PC-3 (cell line): ENCODE measurements at regions not wholly inside any gene's neighbourhood (a gene's known extent, or its start where the extent isn't known, plus 50 kb on each side); places are given as distances from the start of the nearest gene placed in this dataset.

ENCODE experiments used
- ATAC-seq: fragments of 200-7000 bp; cut with Tn5 transposase; 2 replicates; pipeline ENCODE4 v1.9.1; 2020; ENCODE audit warnings: mild to moderate bottlenecking, moderate library complexity
- BruUV-seq: library from RNA; stranded (reverse); fragments of 400-500 nt; replicated peaks from 2 replicates; lab custom pipeline; 2021; lab: Mats Ljungman, UMichigan
- CTCF ChIA-PET: fragments of 300-600 bp; sonication (Branson Sonifier 250); formaldehyde crosslinking; loops from one replicate; lab custom pipeline; 2022; ENCODE audit warnings: antibody characterized with exemption; lab: Charles Lee
- POLR2A ChIA-PET: fragments of 300-600 bp; sonication (Branson Sonifier 250); formaldehyde crosslinking; loops from one replicate; lab custom pipeline; 2022; ENCODE audit warnings: antibody characterized with exemption; ENCODE audit not compliant: unreplicated experiment; lab: Charles Lee
- DNase-seq: peaks from one replicate; pipeline ENCODE4 v3.0.0-alpha.2; 2015
- H2AFZ ChIP-seq: fragments of 300-600 bp; sonication (generic); 2 replicates; pipeline ENCODE4 v1.6.0; 2016; ENCODE audit warnings: antibody characterized with exemption, low read length
- H3F3A ChIP-seq: fragments of 300-600 bp; sonication (generic); one replicate; pipeline ENCODE4 v1.6.0; 2017; ENCODE audit warnings: antibody characterized with exemption, low read length, control low read depth, mild to moderate bottlenecking; ENCODE audit not compliant: unreplicated experiment
- H3K27ac ChIP-seq: fragments of 300-600 bp; sonication (generic); 2 replicates; pipeline ENCODE4 v1.5.1; 2016; ENCODE audit warnings: mild to moderate bottlenecking, low read length
- H3K27me3 ChIP-seq: fragments of 300-600 bp; sonication (generic); 2 replicates; pipeline ENCODE4 v1.6.1; 2016; ENCODE audit warnings: low read length, mixed read lengths
- H3K36me3 ChIP-seq: fragments of 300-600 bp; sonication (generic); 2 replicates; pipeline ENCODE4 v1.6.1; 2016; ENCODE audit warnings: low read depth, mixed run types, low read length, mixed read lengths
- H3K4me1 ChIP-seq: fragments of 300-600 bp; sonication (generic); 2 replicates; pipeline ENCODE4 v1.5.1; 2016; ENCODE audit warnings: low read length; ENCODE audit not compliant: insufficient read depth
- H3K4me2 ChIP-seq: fragments of 300-600 bp; sonication (generic); 2 replicates; pipeline ENCODE4 v1.6.0; 2016; ENCODE audit warnings: low read length
- H3K4me3 ChIP-seq: fragments of 300-600 bp; sonication (generic); 2 replicates; pipeline ENCODE4 v1.5.1; 2016; ENCODE audit warnings: mild to moderate bottlenecking, low read length, mixed read lengths
- H3K79me2 ChIP-seq: fragments of 300-600 bp; sonication (generic); 2 replicates; pipeline ENCODE4 v1.6.1; 2017; ENCODE audit warnings: low read length, mixed read lengths
- H3K9ac ChIP-seq: fragments of 300-600 bp; sonication (generic); 2 replicates; pipeline ENCODE4 v1.6.0; 2016; ENCODE audit warnings: mild to moderate bottlenecking, low read length
- H3K9me2 ChIP-seq: fragments of 300-600 bp; sonication (generic); replicated peaks from 2 replicates; pipeline ENCODE4 v1.6.1; 2016; ENCODE audit warnings: mixed run types, low read length, mixed read lengths
- H3K9me3 ChIP-seq: fragments of 300-600 bp; sonication (generic); 2 replicates; pipeline ENCODE4 v1.6.1; 2016; ENCODE audit warnings: low read length, mixed read lengths
- H4K20me1 ChIP-seq: fragments of 300-600 bp; sonication (generic); 2 replicates; pipeline ENCODE4 v1.6.1; 2016; ENCODE audit warnings: low read length, mixed read lengths
- EZH2 ChIP-seq: fragments of 300-600 bp; sonication (generic); IDR thresholded peaks from one replicate; pipeline ENCODE4 v1.6.1; 2017; ENCODE audit warnings: antibody characterized with exemption, mild to moderate bottlenecking, low read length; ENCODE audit not compliant: unreplicated experiment
- EZH2phosphoT487 ChIP-seq: fragments of 300-600 bp; sonication (generic); IDR thresholded peaks from 2 replicates; pipeline ENCODE4 v1.6.1; 2018; ENCODE audit warnings: mild to moderate bottlenecking, antibody characterized with exemption, low read length, borderline replicate concordance
- intact Hi-C: fragments of 100-400 bp; cut with micrococcal nuclease; formaldehyde crosslinking; loops from 2 replicates; pipeline ENCODE4 v1.9.0; 2023
- TF ChIP-seq, protein P1 (sequence below): fragments of 300-600 bp; sonication (generic); conservative IDR thresholded peaks from 2 replicates; pipeline ENCODE4 v1.5.1; 2017; ENCODE audit warnings: antibody characterized with exemption, low read depth, mild to moderate bottlenecking, low read length

DNA sequence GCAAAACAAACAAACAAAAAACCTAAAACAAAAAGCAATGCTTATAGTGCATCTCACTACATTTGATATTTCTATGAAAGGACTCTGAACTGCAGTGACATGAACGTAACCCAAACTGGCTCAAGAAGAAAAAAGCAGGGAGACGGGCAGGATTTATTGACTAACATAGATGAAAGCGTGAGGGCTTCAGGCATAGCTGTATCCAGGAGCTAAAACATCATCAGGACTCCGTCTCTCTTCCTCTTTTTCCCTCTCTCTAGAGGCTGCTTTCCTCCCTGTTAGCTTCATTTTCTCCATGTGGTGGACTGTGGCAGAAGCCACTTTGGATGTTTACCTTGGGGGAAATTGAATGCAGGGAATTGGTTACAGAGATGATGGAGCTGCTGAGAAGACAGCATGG, 418.2 kb upstream of the PROK2 start:
- no peak overlapping the region for H3K4me2 ChIP-seq
- H3K79me2 ChIP-seq, result no peaks in the 10 kb centered on the region
- no peaks in the 10 kb centered on the region for H3K9me2 ChIP-seq
- POLR2A ChIA-PET, result no interaction called here
- no peak overlapping the region for H3K9ac ChIP-seq
- peaks cover 26% of the 10 kb centered on the region for H3K27me3 ChIP-seq
- H4K20me1 ChIP-seq, result no peaks in the 10 kb centered on the region
- no peak overlapping the region for H3K4me3 ChIP-seq
- intact Hi-C loops, result no loop called here
- no peak for ATAC-seq
- H3K9me3 ChIP-seq, result no peaks in the 10 kb centered on the region
- no peak overlapping the region for H2AFZ ChIP-seq
- no TSS peak for BruUV-seq
- DNase-seq, result no peak
- no peaks in the 10 kb centered on the region for H3K4me1 ChIP-seq
- H3K36me3 ChIP-seq, result no peaks in the 10 kb centered on the region
- no peaks in the 10 kb centered on the region for H3F3A ChIP-seq
- TF ChIP-seq, protein P1, sequence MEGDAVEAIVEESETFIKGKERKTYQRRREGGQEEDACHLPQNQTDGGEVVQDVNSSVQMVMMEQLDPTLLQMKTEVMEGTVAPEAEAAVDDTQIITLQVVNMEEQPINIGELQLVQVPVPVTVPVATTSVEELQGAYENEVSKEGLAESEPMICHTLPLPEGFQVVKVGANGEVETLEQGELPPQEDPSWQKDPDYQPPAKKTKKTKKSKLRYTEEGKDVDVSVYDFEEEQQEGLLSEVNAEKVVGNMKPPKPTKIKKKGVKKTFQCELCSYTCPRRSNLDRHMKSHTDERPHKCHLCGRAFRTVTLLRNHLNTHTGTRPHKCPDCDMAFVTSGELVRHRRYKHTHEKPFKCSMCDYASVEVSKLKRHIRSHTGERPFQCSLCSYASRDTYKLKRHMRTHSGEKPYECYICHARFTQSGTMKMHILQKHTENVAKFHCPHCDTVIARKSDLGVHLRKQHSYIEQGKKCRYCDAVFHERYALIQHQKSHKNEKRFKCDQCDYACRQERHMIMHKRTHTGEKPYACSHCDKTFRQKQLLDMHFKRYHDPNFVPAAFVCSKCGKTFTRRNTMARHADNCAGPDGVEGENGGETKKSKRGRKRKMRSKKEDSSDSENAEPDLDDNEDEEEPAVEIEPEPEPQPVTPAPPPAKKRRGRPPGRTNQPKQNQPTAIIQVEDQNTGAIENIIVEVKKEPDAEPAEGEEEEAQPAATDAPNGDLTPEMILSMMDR, result no peak
- no peak for TF ChIP-seq EZH2phosphoT487
- no peak for TF ChIP-seq EZH2
- CTCF ChIA-PET, result no interaction called here
- H3K27ac ChIP-seq, result no peak overlapping the region

DNA sequence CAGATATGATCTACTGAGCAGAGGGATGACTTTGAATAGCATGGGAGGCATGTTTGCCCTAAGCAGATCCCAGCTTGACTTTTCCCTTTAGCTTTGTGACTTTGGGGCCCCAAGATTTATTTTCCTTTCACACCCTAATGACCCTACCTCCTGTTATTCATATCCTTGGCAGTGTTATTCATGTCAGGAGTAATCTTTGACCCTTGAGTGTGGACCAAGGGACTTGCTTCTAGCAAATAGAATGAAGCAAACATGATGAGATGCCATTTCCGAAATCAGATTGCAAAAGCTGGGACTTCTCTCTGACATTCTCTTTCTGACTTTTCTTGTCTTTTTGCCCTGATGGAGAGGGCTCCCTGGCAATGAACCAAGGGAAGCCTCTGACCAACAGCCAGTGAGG, 415.4 kb upstream of the PROK2 start:
- TF ChIP-seq, protein P1, result no peak
- TF ChIP-seq EZH2 (no peak), EZH2phosphoT487 (no peak)
- ChIA-PET CTCF (no interaction called here), POLR2A (no interaction called here)
- DNase-seq, result no peak
- no peak overlapping the region for H3K4me3 ChIP-seq
- no peaks in the 10 kb centered on the region for H3K79me2 ChIP-seq
- H2AFZ ChIP-seq, result no peak overlapping the region
- H3K9ac ChIP-seq, result no peak overlapping the region
- H4K20me1 ChIP-seq, result no peaks in the 10 kb centered on the region
- peaks cover 10% of the 10 kb centered on the region for H3K27me3 ChIP-seq
- no peaks in the 10 kb centered on the region for H3K9me2 ChIP-seq
- peaks cover 16% of the 10 kb centered on the region for H3K4me1 ChIP-seq
- no peak for ATAC-seq
- H3K4me2 ChIP-seq, result no peak overlapping the region
- no peak overlapping the region for H3K27ac ChIP-seq
- H3K9me3 ChIP-seq, result no peaks in the 10 kb centered on the region
- BruUV-seq, result no TSS peak
- no peaks in the 10 kb centered on the region for H3F3A ChIP-seq
- intact Hi-C loops, result no loop called here
- no peaks in the 10 kb centered on the region for H3K36me3 ChIP-seq

DNA sequence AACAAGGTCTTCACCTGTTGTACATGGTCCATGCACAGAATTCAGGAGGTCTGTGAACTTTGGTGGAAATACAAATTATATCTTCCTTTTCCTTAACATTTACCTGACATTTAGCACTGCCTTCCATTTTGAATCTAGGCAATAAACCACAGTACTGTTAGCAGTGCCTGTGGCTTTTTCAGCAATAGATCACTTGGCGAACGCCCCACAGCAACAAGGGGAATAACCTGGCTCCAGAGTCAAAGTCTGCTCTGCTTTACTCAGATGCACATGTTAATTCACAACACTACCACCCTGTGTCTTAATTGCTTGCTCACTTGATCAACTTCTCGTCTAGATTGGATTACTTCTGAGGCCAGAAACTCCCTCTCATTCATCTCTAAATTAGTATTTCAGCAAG, 414.6 kb upstream of the PROK2 start:
- Histone ChIP-seq H3K79me2 (no peaks in the 10 kb centered on the region), H3K4me1 (peaks cover 16% of the 10 kb centered on the region), H3K4me2 (no peak overlapping the region), H3K36me3 (no peaks in the 10 kb centered on the region), H3K27me3 (0 out of 2 replicates have a peak, but pooled peaks cover 4% of the 10 kb centered on the region), H3K9me3 (no peaks in the 10 kb centered on the region), H3K27ac (no peak overlapping the region), H4K20me1 (no peaks in the 10 kb centered on the region), H3K9ac (no peak overlapping the region), H3F3A (no peaks in the 10 kb centered on the region), H3K4me3 (no peak overlapping the region), H2AFZ (no peak overlapping the region), H3K9me2 (no peaks in the 10 kb centered on the region)
- DNase-seq (no peak), ATAC-seq (no peak)
- ChIA-PET POLR2A (no interaction called here), CTCF (no interaction called here)
- intact Hi-C loops, result loop anchor here (10.0 kb wide), 1 partner anchor 245 kb away; the partner anchor contains the start of gene RYBP
- TF ChIP-seq EZH2 (no peak), EZH2phosphoT487 (no peak)
- TF ChIP-seq, protein P1, result no peak
- BruUV-seq, result no TSS peak
